Stomach (tissue), 8 donors: ENCODE measurements at regions not wholly inside any gene's neighbourhood (a gene's known extent, or its start where the extent isn't known, plus 50 kb on each side); places are given as distances from the start of the nearest gene placed in this dataset.

Experiments used
- DNase-seq, 2 donors: peaks; one replicate each; pipeline versions ENCODE4 v3.0.0 to v3.0.0-alpha.2; 2013 to 2019
- H3K27ac ChIP-seq, 5 donors: fragments of 200-600 bp in 4 of 5; sonication (generic) in 4 of 5; one replicate each; pipeline ENCODE4 v1.5.1; 2013 to 2019; ENCODE audit warnings: mild to moderate bottlenecking in 1 of 5, moderate library complexity in 1 of 5
- H3K27me3 ChIP-seq, 3 donors: fragments of 200-600 bp; sonication (generic); one replicate each; pipeline ENCODE4 v1.5.1; 2017 to 2019; ENCODE audit warnings: mixed run types in 1 of 3
- H3K36me3 ChIP-seq, 4 donors: fragments of 200-600 bp; sonication (generic); 1 replicate in 3 of 4; 2 replicates in 1 of 4; pipeline ENCODE4 v1.5.1; 2016 to 2019
- H3K4me1 ChIP-seq, 4 donors: fragments of 200-600 bp; sonication (generic); one replicate each; pipeline ENCODE4 v1.5.1; 2016 to 2019
- H3K4me3 ChIP-seq, 4 donors: fragments of 200-600 bp; sonication (generic) in 3 of 4; one replicate each; pipeline ENCODE4 v1.5.1; 2016 to 2019; ENCODE audit warnings: mild to moderate bottlenecking in 1 of 4
- H3K9me3 ChIP-seq, 4 donors: fragments of 200-600 bp; sonication (generic); one replicate each; pipeline ENCODE4 v1.5.1; 2016 to 2019
- CTCF ChIP-seq, 7 experiments: fragments of 450-650 bp in 4 of 7; fragments of 200-600 bp in 3 of 7; sonication (generic) in 3 of 7; IDR thresholded peaks; one replicate each; pipeline ENCODE4 v1.5.1; 2016 to 2019; ENCODE audit warnings: antibody characterized with exemption in 7 of 7, control low read depth in 2 of 7, mild to moderate bottlenecking in 1 of 7
- EP300 ChIP-seq: sonication (generic); formaldehyde crosslinking; IDR thresholded peaks from one replicate; pipeline ENCODE4 v1.6.1; 2017; ENCODE audit warnings: antibody characterized with exemption
- POLR2A ChIP-seq, 4 donors: fragments of 450-650 bp; IDR thresholded peaks; one replicate each; pipeline ENCODE4 v1.6.1; 2016; ENCODE audit warnings: antibody characterized with exemption in 4 of 4, control low read depth in 2 of 4, mild to moderate bottlenecking in 1 of 4, moderate library complexity in 1 of 4
- POLR2AphosphoS5 ChIP-seq, 3 donors: sonication (generic); formaldehyde crosslinking; IDR thresholded peaks; one replicate each; pipeline ENCODE4 v1.6.1; 2016; ENCODE audit warnings: antibody characterized with exemption in 3 of 3
- WGBS, 5 donors: extraction: QIAGEN DNeasy Blood & Tissue Kit in 3 of 5; methylation state at CpG; one replicate each; pipeline versions ENCODE4 v1.1.5 to v1.1.7; 2013 to 2018; 5-methylcytosine and 5-hydroxymethylcytosine counted together
- intact Hi-C: fragments of 100-400 bp; cut with DNase I; formaldehyde crosslinking; loops from one replicate; pipeline ENCODE4 v1.15.1; 2023; ENCODE audit warnings: low total_unique reads
- donor health status: healthy with polysubstance abuse.
- donor health status: Bipolar disorder and iron deficiency.
- donor health status: healthy.

- intact Hi-C loops, result no loop called here
- Histone ChIP-seq H3K9me3 (peaks cover 0 to 8% (median 3%) of the 10 kb centered on the region in 4 donors), H3K27ac (no peak overlapping the region), H3K36me3 (no peaks in the 10 kb centered on the region), H3K27me3 (no peaks in the 10 kb centered on the region), H3K4me3 (no peak overlapping the region), H3K4me1 (no peaks in the 10 kb centered on the region)
- WGBS, 5 donors, result 88 to 100% (median 97%) methylated on average over 2 of the region's 2 CpGs
- TF ChIP-seq POLR2AphosphoS5 (IDR thresholded peaks at IDR 0.05) (no peak), POLR2A (IDR thresholded peaks at IDR 0.05) (no peak), EP300 (no peak), CTCF (IDR thresholded peaks at IDR 0.05) (no peak)
- DNase-seq, result no peak
Observed at GRCh38 chr4:181562399-181562798, 680.8 kb upstream of the TENM3 start.

GRCh38 chr4:181564625-181565024 is 678.6 kb upstream of the TENM3 start:
- intact Hi-C loops, result no loop called here
- Histone ChIP-seq H3K4me1 (no peaks in the 10 kb centered on the region), H3K9me3 (peaks cover 0 to 8% (median 3%) of the 10 kb centered on the region in 4 donors), H3K27ac (no peak overlapping the region), H3K4me3 (no peak overlapping the region), H3K36me3 (no peaks in the 10 kb centered on the region), H3K27me3 (no peaks in the 10 kb centered on the region)
- no peak for DNase-seq
- TF ChIP-seq CTCF (IDR thresholded peaks at IDR 0.05) (no peak), POLR2AphosphoS5 (IDR thresholded peaks at IDR 0.05) (no peak), POLR2A (IDR thresholded peaks at IDR 0.05) (no peak)
- 66 to 80% (median 76%) methylated on average over 6 of the region's 6 CpGs for WGBS, 5 donors

GRCh38 chr4:181566490-181566889 is 676.7 kb upstream of the TENM3 start:
- no peak overlapping the region for H3K27ac ChIP-seq
- DNase-seq, result peak in 1 of 2 donors; percentile 75
- no peaks in the 10 kb centered on the region for H3K27me3 ChIP-seq
- TF ChIP-seq CTCF (IDR thresholded peaks at IDR 0.05) (no peak), EP300 (no peak), POLR2AphosphoS5 (IDR thresholded peaks at IDR 0.05) (peak in 1 of 3 donors; percentile 5)
- H3K4me3 ChIP-seq, result no peak overlapping the region
- intact Hi-C loops, result no loop called here
- no peaks in the 10 kb centered on the region for H3K9me3 ChIP-seq
- WGBS, 5 donors, result 46 to 71% (median 66%) methylated on average over 7 of the region's 7 CpGs
- H3K4me1 ChIP-seq, result no peaks in the 10 kb centered on the region
- no peaks in the 10 kb centered on the region for H3K36me3 ChIP-seq

GRCh38 chr4:181569553-181569952 is 673.6 kb upstream of the TENM3 start:
- intact Hi-C loops, result no loop called here
- Histone ChIP-seq H3K27ac (no peak overlapping the region), H3K36me3 (no peaks in the 10 kb centered on the region), H3K27me3 (no peaks in the 10 kb centered on the region), H3K4me1 (no peaks in the 10 kb centered on the region), H3K4me3 (no peak overlapping the region), H3K9me3 (no peaks in the 10 kb centered on the region)
- DNase-seq, result peak in 1 of 2 donors; percentile 52
- TF ChIP-seq CTCF (IDR thresholded peaks at IDR 0.05) (peak in 1 of 7 experiments; percentile 18), POLR2A (IDR thresholded peaks at IDR 0.05) (no peak)
- 44 to 61% (median 54%) methylated on average over 2 of the region's 2 CpGs for WGBS, 5 donors

GRCh38 chr4:181578911-181579310 is 664.3 kb upstream of the TENM3 start:
- H3K36me3 ChIP-seq, result no peaks in the 10 kb centered on the region
- no peak for DNase-seq
- WGBS, 5 donors, result 45 to 70% (median 64%) methylated on average over 5 of the region's 5 CpGs
- H3K4me1 ChIP-seq, result no peaks in the 10 kb centered on the region
- H3K27me3 ChIP-seq, result no peaks in the 10 kb centered on the region
- H3K9me3 ChIP-seq, result no peaks in the 10 kb centered on the region
- no peak overlapping the region for H3K4me3 ChIP-seq
- no peak overlapping the region for H3K27ac ChIP-seq
- intact Hi-C loops, result no loop called here
- TF ChIP-seq POLR2AphosphoS5 (IDR thresholded peaks at IDR 0.05), result no peak
- TF ChIP-seq CTCF (IDR thresholded peaks at IDR 0.05), result no peak
- no peak for TF ChIP-seq POLR2A (IDR thresholded peaks at IDR 0.05)
- no peak for TF ChIP-seq EP300
